HepG2 (cell line): ENCODE measurements at regions not wholly inside any gene's neighbourhood (a gene's known extent, or its start where the extent isn't known, plus 50 kb on each side); places are given as distances from the start of the nearest gene placed in this dataset.

Experiments
- HOXA5 ChIP-seq: sonication (generic); formaldehyde crosslinking; IDR thresholded peaks from 2 replicates; pipeline ENCODE4 v1.4.0; 2020; ENCODE audit warnings: missing genetic modification reagents
- TCF7L2 ChIP-seq: IDR thresholded peaks from 2 replicates; pipeline ENCODE4 v1.6.1; 2011; ENCODE audit warnings: mild to moderate bottlenecking, low read depth, low read length, moderate library complexity

DNA sequence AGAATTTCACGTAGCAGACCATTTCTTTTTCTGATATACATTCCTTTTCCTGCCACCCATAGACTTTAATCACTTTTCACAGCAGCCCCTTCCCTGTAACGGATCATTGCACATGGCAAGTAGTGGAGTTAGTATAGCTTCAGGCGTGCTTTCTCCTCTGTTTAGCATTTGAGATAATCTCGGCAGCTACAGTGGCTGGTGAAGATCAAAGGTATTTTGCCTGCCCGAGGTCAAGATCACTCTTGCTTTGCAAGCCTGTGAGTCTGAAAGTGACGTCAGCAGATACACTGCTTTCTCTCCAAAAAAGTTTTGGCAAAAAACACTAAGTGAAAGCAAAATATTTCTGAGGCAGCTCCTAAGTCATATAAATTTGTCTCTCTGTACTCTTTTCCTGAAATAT is 260.0 kb downstream of the NDFIP2 start:
- TF ChIP-seq HOXA5 (CRISPR knock-in tag) (no peak), TCF7L2 (no peak)
